Left ventricle myocardium inferior (tissue), 1 donor: ENCODE measurements at regions not wholly inside any gene's neighbourhood (a gene's known extent, or its start where the extent isn't known, plus 50 kb on each side); places are given as distances from the start of the nearest gene placed in this dataset.

ENCODE experiments used
- DNase-seq: peaks from one replicate; pipeline ENCODE4 v3.0.0-alpha.2; 2020
- H3K27ac ChIP-seq: fragments of 200-600 bp; replicated peaks from 2 replicates; pipeline ENCODE4 v1.8.0; 2021
- H3K27me3 ChIP-seq: fragments of 200-600 bp; 2 replicates; pipeline ENCODE4 v1.8.0; 2021; ENCODE audit warnings: low read depth
- H3K36me3 ChIP-seq: fragments of 200-600 bp; 2 replicates; pipeline ENCODE4 v1.8.0; 2021
- H3K4me1 ChIP-seq: fragments of 200-600 bp; 2 replicates; pipeline ENCODE4 v1.8.0; 2021
- H3K4me3 ChIP-seq: fragments of 200-600 bp; 2 replicates; pipeline ENCODE4 v1.8.0; 2021; ENCODE audit warnings: mild to moderate bottlenecking, moderate library complexity
- H3K9me3 ChIP-seq: fragments of 200-600 bp; replicated peaks from 2 replicates; pipeline ENCODE4 v1.8.0; 2021
- CTCF ChIP-seq: fragments of 200-600 bp; IDR thresholded peaks from 2 replicates; pipeline ENCODE4 v1.8.0; 2021; ENCODE audit warnings: antibody characterized with exemption, mild to moderate bottlenecking, borderline replicate concordance
- intact Hi-C: fragments of 100-400 bp; cut with micrococcal nuclease; formaldehyde crosslinking; loops from one replicate; pipeline ENCODE4 v1.11.0; 2022
- donor health status: DM: no; HTN: yes; CAD: no; lungs with severe emphysema.

GRCh38 chr16:79677799-79678530 lies 77.4 kb upstream of the MAF start:
- Histone ChIP-seq H3K27me3 (no peaks in the 10 kb centered on the region), H3K27ac (no peak overlapping the region), H3K4me1 (no peaks in the 10 kb centered on the region), H3K4me3 (no peak overlapping the region), H3K36me3 (no peaks in the 10 kb centered on the region), H3K9me3 (peaks cover 23% of the 10 kb centered on the region)
- no peak for DNase-seq
- TF ChIP-seq CTCF, result no peak
- intact Hi-C loops, result no loop called here

- Histone ChIP-seq H3K4me3 (no peak overlapping the region), H3K36me3 (no peaks in the 10 kb centered on the region), H3K27me3 (no peaks in the 10 kb centered on the region), H3K4me1 (no peaks in the 10 kb centered on the region), H3K9me3 (peaks cover 6% of the 10 kb centered on the region), H3K27ac (no peak overlapping the region)
- TF ChIP-seq CTCF, result no peak
- intact Hi-C loops, result no loop called here
- DNase-seq, result no peak
These were observed 73.1 kb upstream of the MAF start for GRCh38 chr16:79673635-79674034.

- H3K36me3 ChIP-seq, result no peaks in the 10 kb centered on the region
- no peak for TF ChIP-seq CTCF
- H3K27me3 ChIP-seq, result no peaks in the 10 kb centered on the region
- no peak for DNase-seq
- peaks cover 4% of the 10 kb centered on the region for H3K9me3 ChIP-seq
- no peak overlapping the region for H3K4me3 ChIP-seq
- no peak overlapping the region for H3K27ac ChIP-seq
- intact Hi-C loops, result no loop called here
- H3K4me1 ChIP-seq, result no peaks in the 10 kb centered on the region
These were observed 72.0 kb upstream of the MAF start for GRCh38 chr16:79672524-79672923.

GRCh38 chr16:79668502-79668901 lies 68.0 kb upstream of the MAF start:
- no peak overlapping the region for H3K4me3 ChIP-seq
- H3K27me3 ChIP-seq, result no peaks in the 10 kb centered on the region
- H3K27ac ChIP-seq, result no peak overlapping the region
- H3K9me3 ChIP-seq, result peaks cover 4% of the 10 kb centered on the region
- no peak for DNase-seq
- no peaks in the 10 kb centered on the region for H3K36me3 ChIP-seq
- H3K4me1 ChIP-seq, result peaks cover 4% of the 10 kb centered on the region
- intact Hi-C loops, result no loop called here
- TF ChIP-seq CTCF, result no peak

GRCh38 chr16:79665970-79666369 lies 65.4 kb upstream of the MAF start:
- H3K4me3 ChIP-seq, result no peak overlapping the region
- H3K27ac ChIP-seq, result no peak overlapping the region
- intact Hi-C loops, result no loop called here
- no peaks in the 10 kb centered on the region for H3K36me3 ChIP-seq
- H3K27me3 ChIP-seq, result no peaks in the 10 kb centered on the region
- peaks cover 4% of the 10 kb centered on the region for H3K4me1 ChIP-seq
- no peak for TF ChIP-seq CTCF
- peaks cover 15% of the 10 kb centered on the region for H3K9me3 ChIP-seq
- DNase-seq, result no peak
